GM12878 (cell line): ENCODE measurements at regions not wholly inside any gene's neighbourhood (a gene's known extent, or its start where the extent isn't known, plus 50 kb on each side); places are given as distances from the start of the nearest gene placed in this dataset.
A peak's percentile ranks its signal among the peaks of the same experiment; 100 is the strongest.

ENCODE experiments used
- ATAC-seq: fragments of 200-7000 bp; cut with Tn5 transposase; 3 replicates; pipeline ENCODE4 v1.9.1; 2020; ENCODE audit warnings: mild to moderate bottlenecking, moderate library complexity
- BruUV-seq: library from RNA; stranded (reverse); fragments of 400-500 nt; replicated peaks from 2 replicates; lab custom pipeline; 2021; lab: Mats Ljungman, UMichigan
- CTCF ChIA-PET: fragments of 300-600 bp; sonication (Branson Sonifier 250); formaldehyde crosslinking; extraction: SDS; loops from one replicate; lab custom pipeline; 2021; ENCODE audit warnings: inconsistent platforms; lab: Yijun Ruan, JAX
- POLR2A ChIA-PET: fragments of 350-600 bp; formaldehyde crosslinking; extraction: SDS; loops from one replicate; lab custom pipeline; 2021; ENCODE audit warnings: inconsistent platforms; lab: Charles Lee
- RAD21 ChIA-PET: fragments of 300-600 bp; sonication (Branson Sonifier 250); formaldehyde crosslinking; loops from one replicate; lab custom pipeline; 2023; ENCODE audit warnings: antibody characterized with exemption; ENCODE audit not compliant: unreplicated experiment; lab: Charles Lee
- SMC1A ChIA-PET: fragments of 300-600 bp; sonication (Branson Sonifier 250); formaldehyde crosslinking; loops from one replicate; lab custom pipeline; 2023; ENCODE audit not compliant: unreplicated experiment, uncharacterized antibody; lab: Charles Lee
- DNase-seq: peaks from one replicate; pipeline ENCODE4 v3.0.0-alpha.2; 2011; ENCODE audit warnings: low read depth, low spot score
- FAIRE-seq: peaks from 3 replicates; lab custom pipeline; 2011; peaks lifted over from hg19 to GRCh38; lab: Jason Lieb, UNC
- H2AFZ ChIP-seq: 2 replicates; pipeline ENCODE4 v1.6.0; 2011; ENCODE audit warnings: low read depth, low read length, control low read depth; ENCODE audit not compliant: control insufficient read depth
- H3K27ac ChIP-seq: 2 replicates; pipeline ENCODE4 v1.5.1; 2011; ENCODE audit warnings: control low read depth; ENCODE audit not compliant: control insufficient read depth, insufficient read depth
- H3K27me3 ChIP-seq, 2 experiments: replicated peaks in 1 of 2; 2 replicates each; pipeline versions ENCODE4 v1.6.0 to v1.6.1; 2011; ENCODE audit warnings: low read length in 1 of 2; ENCODE audit not compliant: control insufficient read depth in 2 of 2, insufficient read depth in 2 of 2
- H3K36me3 ChIP-seq, 2 experiments: 2 replicates each; pipeline ENCODE4 v1.5.1; 2011; ENCODE audit warnings: low read length in 1 of 2; ENCODE audit not compliant: control insufficient read depth in 2 of 2, insufficient read depth in 2 of 2
- H3K4me1 ChIP-seq: 2 replicates; pipeline ENCODE4 v1.6.1; 2011; ENCODE audit warnings: mild to moderate bottlenecking, low read length, moderate library complexity, mixed read lengths; ENCODE audit not compliant: control insufficient read depth, insufficient read depth
- H3K4me2 ChIP-seq: 2 replicates; pipeline ENCODE4 v1.6.0; 2011; ENCODE audit warnings: control low read depth; ENCODE audit not compliant: control insufficient read depth, insufficient read depth
- H3K4me3 ChIP-seq: fragments of 200-600 bp; sonication (generic); 2 replicates; pipeline ENCODE4 v1.5.1; 2016
- H3K79me2 ChIP-seq: 2 replicates; pipeline ENCODE4 v1.6.0; 2011; ENCODE audit warnings: low read length; ENCODE audit not compliant: control insufficient read depth, insufficient read depth
- H3K9ac ChIP-seq: 2 replicates; pipeline ENCODE4 v1.8.0; 2011; ENCODE audit warnings: low read length, control low read depth, mixed read lengths; ENCODE audit not compliant: control insufficient read depth, insufficient read depth
- H3K9me3 ChIP-seq: replicated peaks from 3 replicates; pipeline ENCODE4 v1.5.1; 2011; ENCODE audit warnings: mild to moderate bottlenecking, low read length; ENCODE audit not compliant: control insufficient read depth, insufficient read depth
- H4K20me1 ChIP-seq: 2 replicates; pipeline ENCODE4 v1.6.0; 2011; ENCODE audit not compliant: control insufficient read depth, insufficient read depth
- CHD2 ChIP-seq: IDR thresholded peaks from 2 replicates; pipeline ENCODE4 v1.6.1; 2011; ENCODE audit warnings: low read depth, low read length, improper control_type of control experiment, borderline replicate concordance
- CTCF ChIP-seq, 3 experiments: IDR thresholded peaks in 2 of 3; conservative IDR thresholded peaks in 1 of 3; 2 replicates each; pipeline ENCODE4 v1.5.1; 2011; ENCODE audit warnings: low read depth in 3 of 3, low read length in 3 of 3, mild to moderate bottlenecking in 3 of 3, control low read depth in 2 of 3, moderate library complexity in 2 of 3, inconsistent platforms in 1 of 3, mixed read lengths in 1 of 3; ENCODE audit not compliant: control insufficient read depth in 2 of 3, insufficient read depth in 1 of 3; ENCODE audit errors: extremely low read depth in 1 of 3
- KLF5 ChIP-seq: fragments of 450-650 bp; IDR thresholded peaks from 2 replicates; pipeline ENCODE4 v1.6.1; 2014; ENCODE audit warnings: mild to moderate bottlenecking; ENCODE audit not compliant: partially characterized antibody
- RAD21 ChIP-seq: IDR thresholded peaks from 2 replicates; pipeline ENCODE4 v1.6.1; 2011; ENCODE audit warnings: mild to moderate bottlenecking, low read depth, low read length, moderate library complexity; ENCODE audit not compliant: insufficient read depth
- SMC3 ChIP-seq: IDR thresholded peaks from 2 replicates; pipeline ENCODE4 v1.6.1; 2011; ENCODE audit warnings: low read length, improper control_type of control experiment, borderline replicate concordance
- USF2 ChIP-seq: IDR thresholded peaks from 2 replicates; pipeline ENCODE4 v1.6.1; 2011; ENCODE audit warnings: low read depth, low read length, improper control_type of control experiment, borderline replicate concordance
- WRNIP1 ChIP-seq: IDR thresholded peaks from 2 replicates; pipeline ENCODE4 v1.6.1; 2011; ENCODE audit warnings: low read depth, low read length, improper control_type of control experiment, borderline replicate concordance
- ZBTB11 ChIP-seq: fragments of 450-650 bp; formaldehyde crosslinking; IDR thresholded peaks from 2 replicates; pipeline ENCODE4 v1.5.0; 2022; ENCODE audit warnings: mild to moderate bottlenecking, missing genetic modification characterization
- WGBS: methylation state at CpG from one replicate; pipeline ENCODE4 v1.1.6; 2016; ENCODE audit warnings: low lambda C conversion rate; ENCODE audit not compliant: insufficient replicate concordance, insufficient coverage; ENCODE audit errors: missing lambda C conversion rate; 5-methylcytosine and 5-hydroxymethylcytosine counted together
- in situ Hi-C: fragments of 300-500 bp; cut with MboI; formaldehyde crosslinking; loops from 9 replicates; pipeline ENCODE4 v1.14.3; 2018; ENCODE audit warnings: mixed read lengths
- intact Hi-C: fragments of 100-400 bp; cut with micrococcal nuclease; formaldehyde crosslinking; loops from one replicate; pipeline ENCODE4 v1.14.2; 2022; ENCODE audit not compliant: unreplicated experiment

GRCh38 chr13:104773775-104774174, 1707.6 kb upstream of the SLC10A2 start:
- WGBS, result 55% methylated on average over 2 of the region's 2 CpGs
- H3K9me3 ChIP-seq, result no peaks in the 10 kb centered on the region
- ChIA-PET RAD21 (interaction anchor here (0.7 kb wide), 1 partner anchor 1586 kb away, joined by 3 read pairs; no protein-coding TSS in a partner anchor), CTCF (interaction anchor here (0.7 to 1.8 kb wide), 13 partner anchors 12 to 1763 kb away, joined by 3 to 13 read pairs (median 3); no protein-coding TSS in a partner anchor), SMC1A (interaction anchor here (0.7 to 1.1 kb wide), 3 partner anchors 18 to 1764 kb away, joined by 3 read pairs; no protein-coding TSS in a partner anchor), POLR2A (no interaction called here)
- in situ Hi-C loops (loop anchor here (25.0 kb wide), 1 partner anchor 1586 kb away; no protein-coding TSS in a partner anchor), intact Hi-C loops (loop anchor here (1.0 to 10.0 kb wide), 3 partner anchors 429 to 1761 kb away; partner anchors contain the start of gene EFNB2)
- no peaks in the 10 kb centered on the region for H3K27me3 ChIP-seq
- peak; percentile 4 for DNase-seq
- ATAC-seq, result peak; percentile 72
- H4K20me1 ChIP-seq, result no peaks in the 10 kb centered on the region
- no peaks in the 10 kb centered on the region for H3K36me3 ChIP-seq
- peak; percentile 57 to 70 (median 65); a peak in 5 of 6 replicates for TF ChIP-seq CTCF (IDR thresholded peaks at IDR 0.05 in 2 of 3, conservative IDR thresholded peaks at IDR 0.05 in 1 of 3; ENCODE audit: control insufficient read depth in 2 of 3, extremely low read depth in 1 of 3, insufficient read depth in 1 of 3, low read depth in 3 of 3, low read length in 3 of 3)
- TF ChIP-seq RAD21, result peak; percentile 85
- no peak for TF ChIP-seq KLF5
- peak; percentile 59; the same call in 1 of the 2 replicates for TF ChIP-seq SMC3
- TF ChIP-seq ZBTB11 (CRISPR knock-in tag), result no peak
- TF ChIP-seq USF2, result no peak
- TF ChIP-seq WRNIP1, result no peak
- TF ChIP-seq CHD2, result no peak
- FAIRE-seq, result peak; percentile 78
- H3K9ac ChIP-seq, result no peak overlapping the region
- no peak overlapping the region for H3K4me3 ChIP-seq
- H3K27ac ChIP-seq, result no peak overlapping the region
- H3K4me2 ChIP-seq, result no peak overlapping the region
- H3K79me2 ChIP-seq, result no peaks in the 10 kb centered on the region
- no peak overlapping the region for H2AFZ ChIP-seq
- BruUV-seq, result no TSS peak
- H3K4me1 ChIP-seq, result no peaks in the 10 kb centered on the region
